IPS DF 4.7 (cell line): ENCODE measurements at regions not wholly inside any gene's neighbourhood (a gene's known extent, or its start where the extent isn't known, plus 50 kb on each side); places are given as distances from the start of the nearest gene placed in this dataset.

Experiments used
- DNase-seq: peaks from one replicate; pipeline ENCODE4 v3.0.0-alpha.2; 2013; ENCODE audit warnings: low spot score; ENCODE audit errors: extremely low read depth

DNA sequence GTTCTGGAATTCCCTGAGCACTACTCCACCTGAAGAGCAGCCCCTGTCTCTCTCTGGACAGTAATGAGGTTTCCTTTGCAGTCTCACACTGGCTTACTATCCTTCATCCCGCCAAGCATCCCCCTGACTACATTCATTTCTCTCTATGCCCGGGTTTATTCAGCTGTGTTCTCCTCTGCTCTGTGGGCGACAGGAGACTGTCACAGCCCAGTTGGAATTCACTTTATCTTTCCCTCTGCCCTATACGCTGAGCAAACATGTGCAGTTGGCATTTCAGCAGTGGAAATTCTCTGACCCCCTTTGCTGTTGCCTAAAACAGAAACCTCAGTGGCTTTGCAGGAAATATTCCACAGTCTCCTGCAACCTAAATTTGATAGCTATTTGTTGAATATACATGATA is 83.5 kb upstream of the MAX start:
- no peak for DNase-seq

DNA sequence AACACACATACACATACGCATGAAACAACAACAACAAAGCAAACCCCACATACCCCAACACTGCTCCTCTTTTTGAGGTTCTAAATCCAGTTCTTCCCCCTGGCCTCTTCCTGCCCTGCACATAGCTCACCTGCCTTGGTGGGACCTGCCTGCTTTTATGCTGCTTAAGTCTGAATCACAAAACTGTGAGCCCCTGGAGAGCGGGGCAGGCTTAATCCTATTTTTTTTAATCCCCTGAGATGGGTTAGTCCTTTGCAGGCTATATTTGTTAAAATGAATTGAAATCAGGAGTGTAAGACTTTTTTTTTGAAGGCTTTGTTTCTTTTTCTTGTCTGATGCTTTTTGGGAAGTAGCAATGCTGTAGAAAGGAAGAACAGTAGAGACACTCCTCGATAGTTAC is 84.6 kb upstream of the MAX start:
- DNase-seq = no peak

DNA sequence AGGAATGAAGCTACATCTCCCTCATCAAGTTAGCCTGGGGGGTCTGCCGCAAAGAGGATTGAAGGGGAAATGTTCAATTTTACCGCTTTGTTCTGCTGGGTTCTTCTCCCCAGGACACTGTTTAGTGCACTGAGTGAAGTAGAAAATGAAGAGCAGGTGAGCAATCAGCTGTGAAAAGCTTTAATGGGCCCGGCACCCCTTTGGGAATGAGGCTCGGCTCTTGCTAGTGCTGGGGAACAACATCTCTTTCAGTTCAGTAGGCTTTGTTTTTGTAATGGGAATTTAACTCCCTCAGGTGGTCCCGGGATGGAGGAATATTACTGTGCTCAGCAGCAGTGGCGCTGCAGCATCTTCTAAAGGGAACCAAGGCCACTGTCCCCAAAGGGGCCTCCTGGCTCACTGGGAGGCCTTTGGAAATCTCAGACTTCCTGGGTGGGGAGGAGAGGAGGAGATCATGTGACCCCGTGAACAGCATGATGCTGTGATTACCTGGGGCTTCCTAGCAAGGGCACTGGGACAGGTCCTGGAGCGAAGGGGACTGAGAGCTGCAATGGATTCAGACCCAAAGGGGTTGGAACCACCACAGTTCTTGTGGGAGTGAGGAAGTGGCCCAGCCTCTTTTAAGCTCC is 85.2 kb upstream of the MAX start:
- no peak for DNase-seq

DNA sequence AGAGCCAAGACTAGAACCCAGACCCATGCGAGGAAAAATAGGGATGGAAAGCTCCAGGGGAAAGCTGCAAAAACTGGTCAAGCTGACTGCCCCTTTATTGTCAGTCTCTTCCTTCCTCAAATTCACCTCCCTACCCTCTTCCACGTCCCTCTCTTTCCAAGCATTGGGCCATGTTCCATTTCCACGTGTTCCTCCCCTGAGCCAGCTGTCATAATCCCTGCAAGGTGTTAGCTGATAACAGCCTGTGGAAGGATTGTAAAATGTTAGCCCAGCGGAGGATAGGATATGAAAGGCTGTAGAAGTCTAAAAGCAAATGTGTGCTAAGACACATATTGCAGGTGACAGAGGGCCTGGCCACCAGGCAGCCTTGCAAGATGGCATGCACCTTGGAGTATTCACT is 88.0 kb upstream of the MAX start:
- no peak for DNase-seq

DNA sequence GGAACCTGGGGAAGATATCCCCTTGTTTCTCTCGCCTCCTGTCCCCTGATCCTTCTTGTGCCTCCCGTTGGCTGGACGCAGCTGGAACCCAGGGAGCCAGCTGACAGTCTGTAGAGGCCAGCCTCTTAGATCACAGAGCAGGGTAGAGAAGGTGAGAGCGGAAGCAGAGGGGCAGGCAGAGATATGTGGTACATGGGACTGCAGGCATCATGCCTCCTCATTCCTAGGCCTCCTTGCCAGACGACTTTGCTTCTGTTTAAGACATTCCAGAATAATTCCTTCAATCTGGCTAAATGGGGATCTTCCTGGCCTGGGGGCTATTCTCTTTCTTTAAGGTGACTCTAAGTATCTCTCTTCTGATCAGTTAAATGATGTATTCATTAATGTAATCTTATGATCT is 89.4 kb upstream of the MAX start:
- no peak for DNase-seq

DNA sequence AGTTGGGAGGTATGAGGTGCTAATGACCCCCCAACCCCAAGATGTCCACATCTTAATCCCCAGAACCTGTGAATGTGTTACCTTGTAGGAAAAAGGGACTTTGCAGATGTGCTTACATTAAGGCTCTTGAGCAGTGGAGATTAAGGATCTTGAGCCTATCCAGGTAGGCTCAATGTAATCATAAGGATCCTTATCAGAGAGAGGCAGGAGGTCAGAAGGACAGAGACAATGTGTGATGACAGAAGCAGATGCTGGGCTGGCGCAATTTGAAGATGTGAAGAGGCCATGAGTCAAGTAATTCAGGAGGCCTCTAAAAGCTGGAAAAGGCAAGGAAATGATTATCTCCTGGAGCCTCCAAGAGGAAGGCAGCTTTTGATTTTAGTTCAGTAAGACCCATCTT is 90.4 kb upstream of the MAX start:
- no peak for DNase-seq

DNA sequence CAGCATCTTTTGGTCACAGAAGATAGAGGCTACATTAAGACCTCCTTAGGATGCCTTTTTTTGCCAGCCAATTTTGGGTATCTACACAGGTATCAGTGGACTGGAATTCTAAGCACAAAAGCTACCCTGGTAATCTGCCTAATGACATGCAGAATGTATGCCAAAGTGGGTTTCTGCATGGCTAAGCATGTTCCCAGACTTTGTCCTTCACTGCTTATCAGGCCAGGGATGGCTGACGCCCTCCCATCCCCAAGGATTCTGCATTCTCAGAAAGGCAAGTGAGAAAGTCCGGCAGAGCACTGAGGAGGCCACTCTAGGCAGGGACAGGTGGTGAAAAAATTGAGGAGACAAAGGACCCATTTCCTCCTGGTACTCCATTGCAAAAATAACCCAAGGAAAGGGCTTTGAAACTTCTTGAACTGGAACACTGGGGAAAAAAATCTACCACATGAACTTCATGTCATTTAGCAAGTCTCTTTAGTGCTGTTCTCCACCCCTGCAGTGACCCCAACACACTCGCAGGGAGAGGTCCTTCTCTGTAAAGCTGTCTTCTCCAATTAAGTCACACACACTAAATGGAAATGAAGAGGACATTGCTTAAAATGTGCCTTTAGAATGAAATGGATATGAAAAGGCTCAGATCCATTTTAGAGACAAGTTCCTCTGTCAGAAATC is 91.7 kb upstream of the MAX start:
- no peak for DNase-seq

DNA sequence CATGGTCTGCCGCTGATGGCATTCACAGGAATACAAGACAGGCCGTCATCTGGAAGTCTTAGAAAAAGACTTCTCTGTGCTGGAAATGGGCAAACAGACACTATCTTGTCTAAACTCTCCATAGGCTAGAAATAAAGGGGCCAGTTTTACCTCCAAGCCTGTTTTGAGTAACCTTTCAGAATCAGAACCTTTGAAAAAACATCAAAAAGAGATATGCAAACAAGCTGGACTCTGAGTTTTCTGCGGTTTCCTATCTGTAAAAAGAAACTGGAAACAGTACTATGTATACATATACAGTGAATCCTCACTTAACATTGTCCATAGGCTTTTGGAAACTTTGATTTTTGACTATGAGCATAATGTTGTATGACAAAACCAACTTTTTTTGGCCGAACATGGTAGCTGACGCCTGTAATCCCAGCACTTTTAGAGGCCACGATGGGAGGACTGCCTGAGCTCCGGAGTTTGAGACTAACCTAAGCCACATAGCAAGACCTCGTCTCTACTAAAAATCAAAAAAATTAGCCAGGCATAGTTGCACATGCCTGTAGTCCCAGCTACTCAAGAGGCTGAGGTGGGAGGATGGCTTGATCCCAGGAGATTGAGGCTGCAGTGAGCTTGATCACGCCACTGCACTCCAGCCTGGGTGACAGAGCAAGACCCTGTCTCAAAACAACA is 92.9 kb upstream of the MAX start:
- no peak for DNase-seq

DNA sequence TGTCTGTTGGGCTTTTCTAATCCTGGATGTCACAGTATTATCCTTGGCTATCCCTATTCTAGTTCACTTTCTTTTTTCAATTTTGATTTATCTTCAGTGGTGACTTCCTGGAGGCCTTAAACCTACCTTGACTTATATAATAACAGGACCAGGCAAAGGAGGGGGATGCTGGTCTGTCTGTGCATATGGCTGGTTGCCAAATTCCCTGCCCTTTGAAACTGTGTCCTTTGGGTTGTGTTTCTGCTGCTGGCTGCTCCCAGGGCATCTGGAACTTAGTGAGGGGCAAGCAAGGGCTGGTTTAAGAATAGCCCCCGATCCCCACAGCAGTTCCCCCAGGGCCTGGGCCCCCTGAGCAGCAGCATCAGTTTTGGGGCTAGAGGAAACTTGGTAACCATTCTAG is 96.0 kb upstream of the MAX start:
- DNase-seq = no peak

DNA sequence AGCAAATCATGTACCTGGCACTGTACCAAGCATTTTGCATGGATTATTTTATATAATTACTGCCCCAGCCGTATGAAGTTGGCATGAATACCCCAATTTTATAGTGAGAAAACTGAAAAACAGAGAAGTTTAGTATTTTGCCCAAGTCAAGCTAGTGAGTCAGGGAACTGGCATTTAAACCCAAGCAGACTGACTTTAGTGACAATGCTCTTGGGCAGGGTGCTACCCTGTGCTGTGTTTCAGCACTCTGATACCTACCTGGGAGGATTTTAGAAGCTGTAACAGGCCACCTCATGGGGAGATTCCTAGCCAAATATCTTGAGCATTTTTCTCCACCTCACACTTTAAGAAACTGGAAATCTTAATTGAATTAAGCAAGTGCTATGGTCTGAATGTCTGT is 98.1 kb upstream of the MAX start:
- DNase-seq = no peak

DNA sequence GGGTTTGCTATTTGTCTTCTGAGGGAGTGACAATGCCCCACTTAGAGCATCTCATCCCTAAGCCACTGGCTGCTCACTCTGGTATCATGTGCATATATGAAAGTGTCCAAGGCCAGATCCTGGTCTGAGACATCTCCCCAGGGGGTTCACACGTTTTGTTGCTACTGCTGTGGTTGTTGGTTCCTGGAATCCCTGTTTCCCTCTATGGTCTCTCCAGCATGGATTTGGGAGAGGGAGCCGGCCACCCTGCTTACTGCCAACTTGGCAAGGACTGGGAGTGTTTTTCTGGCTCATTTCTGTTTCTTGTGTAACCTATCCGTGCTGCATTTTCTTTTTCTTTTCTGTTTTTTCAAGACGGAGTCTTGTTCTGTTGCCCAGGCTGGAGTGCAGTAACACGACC is 101.3 kb upstream of the MAX start:
- no peak for DNase-seq

DNA sequence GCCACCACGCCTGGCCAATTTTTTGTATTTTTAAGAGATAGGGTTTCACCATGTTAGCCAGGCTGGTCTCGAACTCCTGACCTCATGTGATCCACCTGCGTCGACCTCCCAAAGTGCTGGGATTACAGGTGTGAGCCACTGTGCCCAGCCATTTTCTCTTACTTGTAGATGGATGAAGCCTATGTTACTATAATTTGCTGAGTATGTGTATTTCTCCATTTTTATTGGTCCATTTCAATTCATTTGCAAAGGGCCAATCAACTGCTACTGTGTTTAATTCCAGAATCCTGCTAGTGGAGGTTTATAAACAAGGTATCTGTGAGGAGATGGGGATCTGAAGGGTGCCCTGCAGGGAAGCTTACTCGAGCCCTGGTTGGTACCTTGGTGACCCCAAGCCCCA is 101.7 kb upstream of the MAX start:
- DNase-seq = no peak

DNA sequence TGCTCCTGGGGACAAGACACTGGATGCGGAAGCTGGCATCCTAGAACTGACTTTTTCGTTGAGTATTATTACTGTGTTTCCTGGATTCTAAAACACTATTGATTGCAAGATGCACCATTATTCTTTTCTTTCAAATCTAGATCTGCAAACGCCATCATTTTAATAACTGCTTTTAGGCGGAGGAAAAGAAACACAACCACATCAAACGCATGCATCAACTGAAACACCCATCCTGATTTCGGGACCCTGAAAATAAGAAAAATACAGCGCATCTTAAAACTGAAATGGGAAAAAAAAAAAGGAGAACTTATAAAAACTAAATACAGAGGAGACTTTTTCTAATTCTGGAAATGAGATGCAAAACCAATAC is 103.7 kb upstream of the MAX start:
- DNase-seq = no peak

DNA sequence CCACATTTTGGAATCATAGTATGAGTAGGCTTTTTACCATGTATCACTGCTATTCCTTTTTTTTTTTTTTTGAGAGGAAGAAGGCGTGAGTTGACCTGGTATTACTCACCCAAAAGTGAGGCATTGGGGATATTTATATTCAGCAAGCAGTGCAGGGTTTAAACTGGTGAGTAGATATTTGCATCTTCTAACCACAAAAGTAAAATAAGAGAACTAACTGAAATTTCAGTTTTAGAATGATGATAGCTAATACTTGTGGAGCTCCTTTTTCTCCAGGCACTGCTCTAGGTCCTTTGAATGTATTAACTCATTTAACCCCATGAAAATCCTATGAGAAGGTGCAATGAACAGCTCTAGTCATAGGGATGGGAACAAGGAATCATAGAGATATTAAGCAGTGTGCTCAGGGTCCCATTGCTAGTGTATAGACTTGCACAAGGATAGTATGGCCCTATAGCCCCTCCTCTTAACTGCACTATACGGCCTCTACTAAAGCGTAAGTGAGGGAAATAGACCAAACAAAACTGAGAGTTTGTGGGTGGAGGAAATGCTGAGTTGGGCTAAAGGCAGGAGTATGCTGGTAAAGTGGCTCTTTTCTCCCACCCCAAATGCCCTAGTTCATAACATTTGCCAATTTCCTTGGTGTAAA is 104.3 kb upstream of the MAX start:
- DNase-seq = no peak

DNA sequence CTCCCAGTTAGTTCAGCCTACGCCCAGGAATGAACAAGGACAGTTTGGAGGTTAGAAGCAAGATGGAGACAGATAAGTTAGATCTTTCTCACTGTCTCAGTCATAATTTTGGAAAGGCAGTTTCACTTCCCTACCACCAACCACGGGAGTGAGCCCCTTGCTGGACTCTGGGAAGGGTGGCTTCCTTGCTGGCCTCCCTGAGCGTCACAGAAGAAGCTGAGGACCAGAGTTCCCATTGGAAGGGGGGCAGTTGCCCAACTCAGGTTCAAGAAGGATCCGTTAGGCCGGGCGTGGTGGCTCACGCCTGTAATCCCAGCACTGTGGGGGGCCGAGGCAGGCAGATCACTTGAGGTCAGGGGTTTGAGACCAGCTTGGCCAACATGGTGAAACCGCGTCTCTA is 106.2 kb upstream of the MAX start:
- DNase-seq = no peak

DNA sequence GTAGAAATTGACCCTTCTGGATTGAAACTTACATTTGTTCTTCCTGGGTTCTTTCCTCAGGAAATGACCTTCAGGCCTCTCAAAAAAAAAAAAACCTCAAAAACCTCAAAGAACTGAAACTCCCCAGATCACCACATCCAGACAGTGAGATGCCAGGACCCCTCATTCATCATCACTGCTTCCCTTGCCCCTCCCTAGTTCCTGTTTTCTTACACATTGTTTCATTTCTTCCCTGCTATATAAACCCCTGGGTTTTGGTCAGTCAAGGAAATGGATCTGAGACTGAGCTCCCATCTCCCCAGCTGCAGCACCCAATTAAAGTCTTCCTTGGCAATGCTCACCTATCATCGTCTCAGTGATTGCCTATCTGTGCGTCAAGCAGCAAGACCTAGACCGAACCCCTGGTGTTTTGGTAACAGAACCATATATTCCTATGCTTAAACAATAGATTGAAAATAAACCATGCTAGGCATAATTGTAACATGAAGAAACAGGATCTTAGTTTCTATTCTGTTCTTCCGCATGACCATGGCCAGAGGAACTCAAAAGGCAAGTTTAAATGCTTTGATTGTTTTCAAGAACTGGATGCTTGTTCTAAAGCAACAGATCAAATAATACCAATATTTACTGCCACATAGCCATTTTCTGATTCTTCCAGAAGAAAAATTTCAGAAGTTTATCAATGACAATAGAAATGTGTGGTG is 108.0 kb upstream of the MAX start:
- DNase-seq = no peak

DNA sequence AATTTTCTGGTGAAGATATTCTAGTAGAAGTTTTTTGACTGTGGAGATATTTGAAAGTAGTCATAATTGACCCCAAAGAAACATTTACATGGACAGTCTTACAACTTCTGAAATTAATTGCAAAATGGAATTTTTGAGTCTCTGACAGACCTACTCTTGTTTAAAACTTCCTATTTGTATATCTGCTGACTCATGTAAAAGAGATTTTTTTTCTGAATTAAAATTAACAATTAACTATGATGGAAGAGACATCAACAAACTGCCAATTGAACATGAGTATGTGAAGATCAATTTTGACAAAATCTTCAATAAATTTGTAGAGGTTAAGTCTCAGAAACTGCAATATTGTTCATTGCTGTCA is 108.5 kb upstream of the MAX start:
- no peak for DNase-seq

DNA sequence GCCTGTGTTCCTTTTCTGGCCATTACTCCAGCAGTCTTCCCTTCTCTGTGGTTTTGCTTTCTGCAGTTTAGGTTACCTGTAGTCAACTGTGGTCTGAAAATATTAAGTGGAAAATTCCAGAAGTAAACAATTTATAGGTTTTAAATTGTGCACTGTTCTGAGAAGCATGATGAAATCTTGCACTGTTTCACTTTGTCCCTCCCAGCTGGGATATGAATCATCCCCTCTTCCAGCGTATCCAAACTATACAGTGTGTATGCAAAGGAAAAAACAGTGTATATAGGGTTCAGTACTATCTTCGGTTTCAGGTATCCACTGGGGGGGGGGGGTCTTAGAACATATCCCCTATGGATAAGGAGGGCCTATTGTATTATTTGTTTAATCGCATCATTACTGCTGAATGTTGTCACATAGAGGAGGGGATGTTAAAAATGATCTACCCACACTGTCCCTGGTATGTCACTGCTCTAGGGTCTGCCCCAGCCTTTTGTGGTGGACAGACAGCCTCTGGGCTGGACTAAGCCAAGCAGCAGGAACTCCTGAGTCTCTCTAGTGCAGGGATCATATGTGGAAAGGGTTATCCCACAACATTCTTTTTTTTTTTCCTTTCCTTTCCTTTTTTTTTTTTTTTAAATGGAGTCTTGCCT is 109.1 kb upstream of the MAX start:
- no peak for DNase-seq

DNA sequence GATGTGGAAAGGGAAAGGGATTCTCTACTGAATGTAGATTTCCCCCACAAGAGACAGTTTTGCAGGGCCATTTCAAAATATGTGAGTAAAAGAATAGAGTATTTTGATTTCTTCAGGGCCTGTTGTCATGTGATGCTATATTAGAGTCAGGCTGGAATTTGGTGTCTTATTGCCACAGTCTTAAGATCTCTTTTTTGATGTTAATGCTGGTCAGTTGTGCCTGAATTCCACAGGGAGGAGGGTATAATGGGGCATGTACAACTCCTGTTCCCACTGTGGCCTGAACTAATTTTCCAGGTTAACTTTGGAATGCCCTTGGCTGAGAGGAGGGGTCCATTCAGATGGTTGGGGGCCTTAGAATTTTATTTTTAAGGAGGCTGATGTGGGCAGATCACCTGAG is 111.0 kb upstream of the MAX start:
- DNase-seq = no peak

DNA sequence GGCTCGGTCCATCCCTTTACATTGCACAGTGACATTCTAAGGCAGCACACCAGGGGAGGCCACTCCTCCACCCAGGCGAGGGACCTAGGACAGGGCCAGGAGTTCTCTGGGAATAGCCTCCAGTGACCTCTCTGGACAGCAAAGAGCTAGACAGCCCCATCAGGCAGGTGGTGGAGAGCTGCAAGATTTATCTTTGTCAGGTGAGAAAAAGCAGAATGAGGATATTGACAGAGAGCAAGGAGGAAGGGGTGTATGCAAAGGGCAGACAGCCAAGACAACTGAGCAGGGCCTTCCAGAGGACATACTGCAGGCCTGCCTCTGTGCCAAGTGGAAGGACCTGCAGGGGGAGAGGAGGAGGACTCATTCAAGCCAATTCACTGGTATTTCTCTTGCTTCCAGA is 112.4 kb upstream of the MAX start:
- DNase-seq = no peak

DNA sequence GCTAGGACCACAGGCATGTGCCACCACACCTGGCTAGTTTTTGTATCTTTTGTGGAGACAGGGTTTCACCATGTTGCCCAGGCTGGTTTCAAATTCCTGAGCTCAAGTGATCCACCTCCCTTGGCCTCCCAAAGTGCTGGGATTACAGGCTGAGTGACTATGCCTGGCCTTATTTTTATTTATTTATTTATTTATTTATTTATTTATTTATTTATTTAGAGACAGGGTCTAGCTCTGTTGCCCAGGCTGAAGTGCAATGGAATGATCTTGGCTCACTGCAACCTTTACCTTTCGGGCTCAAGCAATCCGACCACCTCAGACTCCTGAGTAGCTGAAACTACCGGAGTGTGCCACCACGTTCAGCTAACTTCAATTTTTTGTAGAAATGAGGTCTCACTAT is 117.0 kb upstream of the MAX start:
- DNase-seq = no peak

DNA sequence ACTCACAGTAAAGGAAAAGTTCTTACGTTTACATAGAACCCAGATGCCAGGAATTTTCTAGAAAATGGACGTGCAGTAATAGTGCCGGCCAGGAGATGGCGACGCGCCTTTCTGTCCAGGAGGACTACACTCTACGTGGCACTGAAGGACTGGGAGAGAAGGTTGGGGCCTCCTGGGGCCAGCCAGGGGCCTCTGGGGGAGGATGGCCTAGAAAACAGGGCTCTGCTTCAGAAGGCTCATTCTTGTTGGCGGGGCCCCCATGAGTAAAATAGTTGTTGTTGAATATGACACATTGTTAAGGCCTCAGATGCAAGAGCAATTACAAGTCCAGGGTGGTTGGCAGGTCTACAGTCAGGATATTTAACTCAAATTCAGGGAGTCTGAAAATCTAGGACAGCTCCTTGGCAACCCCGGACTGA is 120.1 kb upstream of the MAX start:
- DNase-seq = no peak
